Cardiac fibroblast (primary cell): ENCODE measurements at regions not wholly inside any gene's neighbourhood (a gene's known extent, or its start where the extent isn't known, plus 50 kb on each side); places are given as distances from the start of the nearest gene placed in this dataset.
"Not testable (repeated sequence)": the region's sequence is repeated elsewhere in the genome, so short reads cannot be mapped to it uniquely, and the experiment has no call there.

ENCODE experiments used
- DNase-seq, 2 donors: peaks; one replicate each; pipeline versions ENCODE4 v3.0.0 to v3.0.0-alpha.2; 2010; ENCODE audit warnings: low read depth in 2 of 2
- H3K4me3 ChIP-seq, 2 donors: replicated peaks in 1 of 2; 1 replicate in 1 of 2; 2 replicates in 1 of 2; pipeline ENCODE4 v1.5.1; 2011; ENCODE audit warnings: low read depth in 2 of 2, low read length in 2 of 2, mild to moderate bottlenecking in 2 of 2, moderate library complexity in 1 of 2
- TF ChIP-seq, protein P1 (sequence below): IDR thresholded peaks from one replicate; pipeline ENCODE4 v1.5.1; 2011; ENCODE audit warnings: low read depth, mild to moderate bottlenecking, low read length, inconsistent platforms

DNA sequence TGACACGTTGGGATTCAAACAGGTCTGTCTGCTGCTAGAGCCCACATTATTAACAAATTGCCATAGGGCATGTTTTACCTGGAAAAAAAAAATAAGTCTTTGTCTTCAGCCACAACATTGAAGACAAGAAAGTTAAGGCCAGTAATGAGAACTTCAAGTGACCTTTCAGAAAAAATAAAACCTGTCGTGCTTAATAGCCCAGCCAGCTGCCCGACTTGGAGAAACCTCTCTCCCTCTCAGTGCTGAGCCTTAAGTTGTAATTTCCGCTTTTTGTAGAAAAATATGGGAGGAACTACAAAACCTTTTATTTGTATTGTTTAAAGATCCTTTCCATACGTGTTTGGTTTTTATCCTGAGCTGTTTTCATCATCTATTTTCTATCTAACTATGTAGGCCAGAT, 454.3 kb upstream of the SLITRK6 start:
- not testable (repeated sequence) for H3K4me3 ChIP-seq, DNase-seq

DNA sequence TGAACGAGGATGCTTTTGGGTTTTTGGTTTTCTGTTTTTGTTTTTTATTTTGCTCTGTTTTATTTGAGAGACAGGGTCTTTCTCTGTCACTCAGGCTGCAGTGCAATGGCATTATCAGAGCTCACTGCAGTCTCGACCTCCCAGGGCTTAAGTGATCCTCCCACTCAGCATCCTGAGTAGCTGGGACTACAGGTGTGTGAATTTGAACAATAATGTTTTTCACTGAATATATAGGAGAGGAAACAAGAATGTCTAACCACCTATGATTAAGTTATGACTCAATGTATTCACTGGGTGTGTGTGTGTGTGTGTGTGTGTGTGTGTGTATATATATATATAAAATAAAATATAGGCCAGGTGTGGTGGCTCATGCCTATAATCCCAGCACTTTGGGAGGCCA, 456.6 kb upstream of the SLITRK6 start:
- H3K4me3 ChIP-seq, DNase-seq: not testable (repeated sequence)

DNA sequence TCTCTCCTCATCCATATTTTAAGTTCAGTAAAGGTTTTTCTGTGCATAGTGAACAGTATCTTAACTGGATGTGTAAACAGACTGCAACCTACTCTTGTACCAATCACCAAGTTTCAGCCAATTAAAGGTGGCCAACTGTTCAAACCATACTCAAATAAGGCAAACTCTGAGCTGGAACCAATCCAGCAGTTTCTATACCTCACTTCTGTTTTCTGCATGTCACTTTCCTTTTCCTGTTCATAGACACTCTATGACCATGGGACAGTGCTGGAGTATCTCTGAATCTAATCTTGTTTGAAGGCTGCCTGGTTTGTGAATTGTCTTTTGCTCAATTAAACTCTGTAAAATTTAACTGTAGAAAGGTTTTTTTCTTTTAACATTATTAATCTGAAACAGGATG, 470.3 kb upstream of the SLITRK6 start:
- no peak overlapping the region for H3K4me3 ChIP-seq
- TF ChIP-seq, protein P1, sequence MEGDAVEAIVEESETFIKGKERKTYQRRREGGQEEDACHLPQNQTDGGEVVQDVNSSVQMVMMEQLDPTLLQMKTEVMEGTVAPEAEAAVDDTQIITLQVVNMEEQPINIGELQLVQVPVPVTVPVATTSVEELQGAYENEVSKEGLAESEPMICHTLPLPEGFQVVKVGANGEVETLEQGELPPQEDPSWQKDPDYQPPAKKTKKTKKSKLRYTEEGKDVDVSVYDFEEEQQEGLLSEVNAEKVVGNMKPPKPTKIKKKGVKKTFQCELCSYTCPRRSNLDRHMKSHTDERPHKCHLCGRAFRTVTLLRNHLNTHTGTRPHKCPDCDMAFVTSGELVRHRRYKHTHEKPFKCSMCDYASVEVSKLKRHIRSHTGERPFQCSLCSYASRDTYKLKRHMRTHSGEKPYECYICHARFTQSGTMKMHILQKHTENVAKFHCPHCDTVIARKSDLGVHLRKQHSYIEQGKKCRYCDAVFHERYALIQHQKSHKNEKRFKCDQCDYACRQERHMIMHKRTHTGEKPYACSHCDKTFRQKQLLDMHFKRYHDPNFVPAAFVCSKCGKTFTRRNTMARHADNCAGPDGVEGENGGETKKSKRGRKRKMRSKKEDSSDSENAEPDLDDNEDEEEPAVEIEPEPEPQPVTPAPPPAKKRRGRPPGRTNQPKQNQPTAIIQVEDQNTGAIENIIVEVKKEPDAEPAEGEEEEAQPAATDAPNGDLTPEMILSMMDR: no peak
- DNase-seq: no peak

- TF ChIP-seq, protein P1: no peak
- H3K4me3 ChIP-seq: no peak overlapping the region
- peak in 1 of 2 donors; percentile 7 for DNase-seq
These were observed 483.2 kb upstream of the SLITRK6 start for GRCh38 chr13:86282442-86282841.

- no peak for DNase-seq
- no peak overlapping the region for H3K4me3 ChIP-seq
- TF ChIP-seq, protein P1: no peak
These were observed 483.8 kb upstream of the SLITRK6 start for GRCh38 chr13:86283031-86283430.

DNA sequence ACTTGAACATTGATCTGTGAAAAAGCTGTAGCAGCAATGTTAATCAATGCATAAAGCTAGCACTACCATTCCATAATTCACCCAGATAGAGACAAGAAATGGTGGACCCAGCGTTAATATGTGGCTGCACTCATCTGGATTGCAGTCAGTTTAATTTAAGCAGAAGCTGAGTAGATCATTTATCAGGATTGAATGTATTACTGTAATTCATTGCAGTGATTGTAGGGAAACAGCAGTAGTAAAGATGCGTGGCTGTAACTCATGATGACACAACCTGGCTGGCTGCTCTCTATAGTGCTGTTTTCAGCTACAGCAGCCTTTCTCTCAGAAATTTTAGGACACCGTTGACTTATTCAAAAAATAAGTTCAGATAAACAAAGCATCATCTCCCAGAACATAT, 499.5 kb upstream of the SLITRK6 start:
- TF ChIP-seq, protein P1: no peak
- no peak overlapping the region for H3K4me3 ChIP-seq
- no peak for DNase-seq

- no peak overlapping the region for H3K4me3 ChIP-seq
- TF ChIP-seq, protein P1: no peak
- DNase-seq: no peak
These were observed 499.9 kb upstream of the SLITRK6 start for GRCh38 chr13:86299128-86299527.

DNA sequence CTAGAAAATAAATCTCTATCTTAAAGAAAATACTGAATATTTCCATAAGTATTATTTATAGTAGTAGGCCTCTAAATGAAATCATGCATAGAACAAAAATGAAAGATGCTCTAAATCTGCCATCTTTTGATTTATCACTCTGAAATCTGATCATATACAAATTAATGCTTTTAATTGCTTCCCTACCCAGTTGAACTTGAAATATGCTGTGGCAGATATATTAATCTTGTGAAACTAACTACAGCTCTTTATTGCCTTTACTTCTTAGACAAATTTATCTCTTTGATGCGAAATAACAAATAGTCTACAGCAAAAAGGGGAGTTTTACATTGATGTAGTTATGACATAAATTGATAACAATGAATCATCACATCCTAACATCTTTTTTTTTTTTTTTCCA, 510.7 kb upstream of the SLITRK6 start:
- TF ChIP-seq, protein P1: no peak
- no peak overlapping the region for H3K4me3 ChIP-seq
- no peak for DNase-seq
